ENCODE measurements at regions not wholly inside any gene's neighbourhood (a gene's known extent, or its start where the extent isn't known, plus 50 kb on each side); places are given as distances from the start of the nearest gene placed in this dataset.

DNA sequence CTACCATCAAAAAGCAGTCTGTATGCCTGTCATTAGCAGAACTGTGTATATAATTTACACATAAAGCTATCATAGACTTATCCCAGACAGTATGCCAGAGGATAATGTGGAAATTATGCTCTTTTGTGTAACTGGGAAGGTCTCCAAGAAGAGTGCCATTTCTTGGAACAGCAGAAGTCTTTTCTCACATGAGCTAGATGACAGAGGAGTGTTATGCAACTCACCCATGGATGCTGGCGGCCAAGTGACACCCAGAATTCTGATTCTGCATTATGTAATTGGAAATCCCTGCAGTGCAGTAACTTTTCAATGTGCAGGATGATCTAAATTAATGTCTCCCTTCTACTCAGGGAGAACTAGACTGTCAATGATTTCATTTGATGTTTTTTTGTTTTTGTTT, 160.0 kb downstream of the UBE2E3 start:
- TF ChIP-seq, protein P1, sequence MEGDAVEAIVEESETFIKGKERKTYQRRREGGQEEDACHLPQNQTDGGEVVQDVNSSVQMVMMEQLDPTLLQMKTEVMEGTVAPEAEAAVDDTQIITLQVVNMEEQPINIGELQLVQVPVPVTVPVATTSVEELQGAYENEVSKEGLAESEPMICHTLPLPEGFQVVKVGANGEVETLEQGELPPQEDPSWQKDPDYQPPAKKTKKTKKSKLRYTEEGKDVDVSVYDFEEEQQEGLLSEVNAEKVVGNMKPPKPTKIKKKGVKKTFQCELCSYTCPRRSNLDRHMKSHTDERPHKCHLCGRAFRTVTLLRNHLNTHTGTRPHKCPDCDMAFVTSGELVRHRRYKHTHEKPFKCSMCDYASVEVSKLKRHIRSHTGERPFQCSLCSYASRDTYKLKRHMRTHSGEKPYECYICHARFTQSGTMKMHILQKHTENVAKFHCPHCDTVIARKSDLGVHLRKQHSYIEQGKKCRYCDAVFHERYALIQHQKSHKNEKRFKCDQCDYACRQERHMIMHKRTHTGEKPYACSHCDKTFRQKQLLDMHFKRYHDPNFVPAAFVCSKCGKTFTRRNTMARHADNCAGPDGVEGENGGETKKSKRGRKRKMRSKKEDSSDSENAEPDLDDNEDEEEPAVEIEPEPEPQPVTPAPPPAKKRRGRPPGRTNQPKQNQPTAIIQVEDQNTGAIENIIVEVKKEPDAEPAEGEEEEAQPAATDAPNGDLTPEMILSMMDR (IDR thresholded peaks at IDR 0.05; ENCODE audit: low read depth, low read length, missing input control): no peak
- no peak for TF ChIP-seq YY1 (IDR thresholded peaks at IDR 0.05)
- no peak for TF ChIP-seq TAF1 (conservative IDR thresholded peaks at IDR 0.05)
- no peak for TF ChIP-seq SP1 (IDR thresholded peaks at IDR 0.05)
- no peak for TF ChIP-seq RXRA (IDR thresholded peaks at IDR 0.05)
- TF ChIP-seq RAD21 (IDR thresholded peaks at IDR 0.05): no peak
- TF ChIP-seq, protein P2, sequence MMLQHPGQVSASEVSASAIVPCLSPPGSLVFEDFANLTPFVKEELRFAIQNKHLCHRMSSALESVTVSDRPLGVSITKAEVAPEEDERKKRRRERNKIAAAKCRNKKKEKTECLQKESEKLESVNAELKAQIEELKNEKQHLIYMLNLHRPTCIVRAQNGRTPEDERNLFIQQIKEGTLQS (IDR thresholded peaks at IDR 0.05): no peak
- TF ChIP-seq, protein P3, sequence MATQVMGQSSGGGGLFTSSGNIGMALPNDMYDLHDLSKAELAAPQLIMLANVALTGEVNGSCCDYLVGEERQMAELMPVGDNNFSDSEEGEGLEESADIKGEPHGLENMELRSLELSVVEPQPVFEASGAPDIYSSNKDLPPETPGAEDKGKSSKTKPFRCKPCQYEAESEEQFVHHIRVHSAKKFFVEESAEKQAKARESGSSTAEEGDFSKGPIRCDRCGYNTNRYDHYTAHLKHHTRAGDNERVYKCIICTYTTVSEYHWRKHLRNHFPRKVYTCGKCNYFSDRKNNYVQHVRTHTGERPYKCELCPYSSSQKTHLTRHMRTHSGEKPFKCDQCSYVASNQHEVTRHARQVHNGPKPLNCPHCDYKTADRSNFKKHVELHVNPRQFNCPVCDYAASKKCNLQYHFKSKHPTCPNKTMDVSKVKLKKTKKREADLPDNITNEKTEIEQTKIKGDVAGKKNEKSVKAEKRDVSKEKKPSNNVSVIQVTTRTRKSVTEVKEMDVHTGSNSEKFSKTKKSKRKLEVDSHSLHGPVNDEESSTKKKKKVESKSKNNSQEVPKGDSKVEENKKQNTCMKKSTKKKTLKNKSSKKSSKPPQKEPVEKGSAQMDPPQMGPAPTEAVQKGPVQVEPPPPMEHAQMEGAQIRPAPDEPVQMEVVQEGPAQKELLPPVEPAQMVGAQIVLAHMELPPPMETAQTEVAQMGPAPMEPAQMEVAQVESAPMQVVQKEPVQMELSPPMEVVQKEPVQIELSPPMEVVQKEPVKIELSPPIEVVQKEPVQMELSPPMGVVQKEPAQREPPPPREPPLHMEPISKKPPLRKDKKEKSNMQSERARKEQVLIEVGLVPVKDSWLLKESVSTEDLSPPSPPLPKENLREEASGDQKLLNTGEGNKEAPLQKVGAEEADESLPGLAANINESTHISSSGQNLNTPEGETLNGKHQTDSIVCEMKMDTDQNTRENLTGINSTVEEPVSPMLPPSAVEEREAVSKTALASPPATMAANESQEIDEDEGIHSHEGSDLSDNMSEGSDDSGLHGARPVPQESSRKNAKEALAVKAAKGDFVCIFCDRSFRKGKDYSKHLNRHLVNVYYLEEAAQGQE (IDR thresholded peaks at IDR 0.05): no peak
- TF ChIP-seq FOXA1 (IDR thresholded peaks at IDR 0.05): no peak
- TF ChIP-seq, protein P4, sequence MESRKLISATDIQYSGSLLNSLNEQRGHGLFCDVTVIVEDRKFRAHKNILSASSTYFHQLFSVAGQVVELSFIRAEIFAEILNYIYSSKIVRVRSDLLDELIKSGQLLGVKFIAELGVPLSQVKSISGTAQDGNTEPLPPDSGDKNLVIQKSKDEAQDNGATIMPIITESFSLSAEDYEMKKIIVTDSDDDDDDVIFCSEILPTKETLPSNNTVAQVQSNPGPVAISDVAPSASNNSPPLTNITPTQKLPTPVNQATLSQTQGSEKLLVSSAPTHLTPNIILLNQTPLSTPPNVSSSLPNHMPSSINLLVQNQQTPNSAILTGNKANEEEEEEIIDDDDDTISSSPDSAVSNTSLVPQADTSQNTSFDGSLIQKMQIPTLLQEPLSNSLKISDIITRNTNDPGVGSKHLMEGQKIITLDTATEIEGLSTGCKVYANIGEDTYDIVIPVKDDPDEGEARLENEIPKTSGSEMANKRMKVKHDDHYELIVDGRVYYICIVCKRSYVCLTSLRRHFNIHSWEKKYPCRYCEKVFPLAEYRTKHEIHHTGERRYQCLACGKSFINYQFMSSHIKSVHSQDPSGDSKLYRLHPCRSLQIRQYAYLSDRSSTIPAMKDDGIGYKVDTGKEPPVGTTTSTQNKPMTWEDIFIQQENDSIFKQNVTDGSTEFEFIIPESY (IDR thresholded peaks at IDR 0.05): no peak
